Upper lobe of left lung (tissue), 6 donors: ENCODE measurements at regions not wholly inside any gene's neighbourhood (a gene's known extent, or its start where the extent isn't known, plus 50 kb on each side); places are given as distances from the start of the nearest gene placed in this dataset.

Experiments
- ATAC-seq, 2 donors: fragments of 200-7000 bp; cut with Tn5 transposase; one replicate each; pipeline ENCODE4 v1.9.1; 2022; ENCODE audit warnings: mild to moderate bottlenecking in 2 of 2, moderate library complexity in 2 of 2; ENCODE audit not compliant: low FRiP score in 2 of 2
- DNase-seq, 2 donors: peaks; one replicate each; pipeline ENCODE4 v3.0.0-alpha.2; 2019 to 2020
- H3K27ac ChIP-seq, 4 donors: fragments of 200-600 bp; sonication (generic); one replicate each; pipeline ENCODE4 v1.5.1; 2016 to 2019
- H3K27me3 ChIP-seq, 4 donors: fragments of 200-600 bp; sonication (generic); one replicate each; pipeline ENCODE4 v1.5.1; 2017 to 2019
- H3K36me3 ChIP-seq, 4 donors: fragments of 200-600 bp; sonication (generic); one replicate each; pipeline ENCODE4 v1.5.1; 2016 to 2019
- H3K4me1 ChIP-seq, 4 donors: fragments of 200-600 bp; sonication (generic); one replicate each; pipeline ENCODE4 v1.5.1; 2018 to 2019
- H3K4me3 ChIP-seq, 4 donors: fragments of 200-600 bp; sonication (generic); one replicate each; pipeline ENCODE4 v1.5.1; 2017 to 2019; ENCODE audit warnings: mild to moderate bottlenecking in 2 of 4, moderate library complexity in 1 of 4
- H3K9me3 ChIP-seq, 4 donors: fragments of 200-600 bp; sonication (generic); one replicate each; pipeline ENCODE4 v1.5.1; 2018 to 2019
- EP300 ChIP-seq, 4 donors: sonication (generic); formaldehyde crosslinking; IDR thresholded peaks; one replicate each; pipeline ENCODE4 v1.5.1; 2017; ENCODE audit warnings: antibody characterized with exemption in 4 of 4, control low read depth in 2 of 4
- POLR2A ChIP-seq, 4 donors: fragments of 450-650 bp; IDR thresholded peaks; one replicate each; pipeline ENCODE4 v1.5.1; 2016 to 2017; ENCODE audit warnings: antibody characterized with exemption in 4 of 4, mild to moderate bottlenecking in 2 of 4
- POLR2AphosphoS5 ChIP-seq, 2 donors: sonication (generic); formaldehyde crosslinking; IDR thresholded peaks; one replicate each; pipeline ENCODE4 v1.5.1; 2017; ENCODE audit warnings: antibody characterized with exemption in 2 of 2
- WGBS, 2 donors: methylation state at CpG; one replicate each; pipeline ENCODE4 v1.1.5; 2017 to 2018; 5-methylcytosine and 5-hydroxymethylcytosine counted together
- TF ChIP-seq, protein P1 (sequence below), 6 experiments: fragments of 450-650 bp in 4 of 6; fragments of 200-600 bp in 2 of 6; sonication (generic) in 2 of 6; IDR thresholded peaks; one replicate each; pipeline ENCODE4 v1.5.1; 2016 to 2019; ENCODE audit warnings: antibody characterized with exemption in 6 of 6
- donor health status: DM: no; HTN: no; CAD: no; lungs with moderate emphysema.
- donor health status: DM: no; HTN: yes; CAD: no; lungs with severe emphysema.

DNA sequence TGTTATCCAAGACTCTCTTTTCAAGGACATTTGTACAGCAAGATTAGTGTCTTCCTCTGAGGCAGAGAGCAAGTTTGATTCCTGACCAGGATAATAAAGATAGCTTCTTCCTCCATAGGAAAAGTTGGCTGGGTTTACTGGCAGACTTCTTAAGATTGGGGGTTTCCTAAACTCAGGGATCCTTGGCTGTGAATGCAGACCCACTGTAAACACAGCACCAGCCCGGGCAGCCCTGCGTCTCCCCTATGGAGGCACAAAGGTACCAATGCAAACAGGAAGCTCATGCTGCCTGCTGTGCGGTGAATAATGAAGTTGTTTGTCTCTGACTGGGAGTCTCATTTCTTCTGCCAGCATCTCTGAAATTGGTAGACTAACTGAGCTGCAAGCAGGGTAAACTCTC is 96.2 kb upstream of the ARHGAP28 start:
- TF ChIP-seq EP300 (IDR thresholded peaks at IDR 0.05) (no peak), POLR2AphosphoS5 (IDR thresholded peaks at IDR 0.05) (peak in 1 of 2 donors; percentile 19), POLR2A (IDR thresholded peaks at IDR 0.05) (no peak)
- TF ChIP-seq, protein P1, sequence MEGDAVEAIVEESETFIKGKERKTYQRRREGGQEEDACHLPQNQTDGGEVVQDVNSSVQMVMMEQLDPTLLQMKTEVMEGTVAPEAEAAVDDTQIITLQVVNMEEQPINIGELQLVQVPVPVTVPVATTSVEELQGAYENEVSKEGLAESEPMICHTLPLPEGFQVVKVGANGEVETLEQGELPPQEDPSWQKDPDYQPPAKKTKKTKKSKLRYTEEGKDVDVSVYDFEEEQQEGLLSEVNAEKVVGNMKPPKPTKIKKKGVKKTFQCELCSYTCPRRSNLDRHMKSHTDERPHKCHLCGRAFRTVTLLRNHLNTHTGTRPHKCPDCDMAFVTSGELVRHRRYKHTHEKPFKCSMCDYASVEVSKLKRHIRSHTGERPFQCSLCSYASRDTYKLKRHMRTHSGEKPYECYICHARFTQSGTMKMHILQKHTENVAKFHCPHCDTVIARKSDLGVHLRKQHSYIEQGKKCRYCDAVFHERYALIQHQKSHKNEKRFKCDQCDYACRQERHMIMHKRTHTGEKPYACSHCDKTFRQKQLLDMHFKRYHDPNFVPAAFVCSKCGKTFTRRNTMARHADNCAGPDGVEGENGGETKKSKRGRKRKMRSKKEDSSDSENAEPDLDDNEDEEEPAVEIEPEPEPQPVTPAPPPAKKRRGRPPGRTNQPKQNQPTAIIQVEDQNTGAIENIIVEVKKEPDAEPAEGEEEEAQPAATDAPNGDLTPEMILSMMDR (IDR thresholded peaks at IDR 0.05) = no peak
- 62 to 72% methylated on average over 3 of the region's 3 CpGs for WGBS, 2 donors
- ATAC-seq (no peak), DNase-seq (no peak)
- H3K9me3 ChIP-seq = peaks cover 0 to 5% (median 0%) of the 10 kb centered on the region in 4 donors
- H3K4me3 ChIP-seq = no peak overlapping the region
- no peaks in the 10 kb centered on the region for H3K27me3 ChIP-seq
- no peak overlapping the region for H3K27ac ChIP-seq
- H3K36me3 ChIP-seq = no peaks in the 10 kb centered on the region
- peaks cover 0 to 6% (median 0%) of the 10 kb centered on the region in 4 donors for H3K4me1 ChIP-seq

DNA sequence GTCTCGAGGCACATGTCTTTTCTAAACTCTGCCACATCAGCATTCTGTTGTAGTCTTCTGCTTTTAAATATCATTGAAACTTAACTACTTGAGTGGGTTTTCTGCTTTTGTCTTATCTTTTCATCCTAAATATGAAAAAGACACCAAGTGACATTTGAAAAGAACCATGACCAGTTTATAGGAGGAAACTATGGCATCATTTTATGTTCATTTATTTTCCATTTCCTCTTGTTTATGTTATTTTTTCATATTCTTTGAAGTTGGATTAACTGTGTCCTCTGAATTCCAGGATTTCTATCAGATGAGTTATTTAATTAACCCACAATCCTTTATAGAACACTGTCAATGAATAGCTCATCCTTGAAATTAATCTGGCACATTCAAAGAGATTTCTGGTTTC is 93.4 kb upstream of the ARHGAP28 start:
- DNase-seq (no peak), ATAC-seq (no peak)
- no peaks in the 10 kb centered on the region for H3K4me1 ChIP-seq
- no peaks in the 10 kb centered on the region for H3K27me3 ChIP-seq
- H3K9me3 ChIP-seq = peaks cover 0 to 5% (median 0%) of the 10 kb centered on the region in 4 donors
- WGBS, 2 donors = 65 to 70% methylated on average over 1 of the region's 1 CpG
- H3K27ac ChIP-seq = no peak overlapping the region
- H3K4me3 ChIP-seq = no peak overlapping the region
- H3K36me3 ChIP-seq = no peaks in the 10 kb centered on the region
- TF ChIP-seq EP300 (IDR thresholded peaks at IDR 0.05) = no peak
- no peak for TF ChIP-seq POLR2AphosphoS5 (IDR thresholded peaks at IDR 0.05)

DNA sequence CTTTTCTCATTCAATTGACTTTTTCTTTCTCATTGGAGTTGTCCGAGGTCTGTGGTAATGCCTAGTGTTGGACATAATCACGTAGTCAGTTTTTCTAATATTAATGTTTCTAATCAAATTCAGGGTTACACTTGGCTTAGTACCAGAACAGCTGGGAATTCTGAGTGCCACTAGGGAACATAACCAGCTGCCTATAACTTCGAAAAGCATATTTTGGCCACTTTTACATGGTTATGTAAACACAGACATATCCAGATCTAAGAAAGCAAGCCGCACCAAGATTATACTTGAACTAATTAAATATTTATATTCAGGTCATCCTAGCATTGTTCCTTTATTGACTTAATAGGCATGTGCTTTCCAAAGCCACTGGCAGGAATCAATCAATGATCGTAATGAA is 91.1 kb upstream of the ARHGAP28 start:
- Histone ChIP-seq H3K27ac (no peak overlapping the region), H3K4me3 (no peak overlapping the region), H3K9me3 (no peaks in the 10 kb centered on the region), H3K27me3 (no peaks in the 10 kb centered on the region), H3K4me1 (no peaks in the 10 kb centered on the region), H3K36me3 (no peaks in the 10 kb centered on the region)
- no peak for TF ChIP-seq POLR2AphosphoS5 (IDR thresholded peaks at IDR 0.05)
- 35 to 41% methylated on average over 5 of the region's 5 CpGs for WGBS, 2 donors
- ATAC-seq (no peak), DNase-seq (no peak)

DNA sequence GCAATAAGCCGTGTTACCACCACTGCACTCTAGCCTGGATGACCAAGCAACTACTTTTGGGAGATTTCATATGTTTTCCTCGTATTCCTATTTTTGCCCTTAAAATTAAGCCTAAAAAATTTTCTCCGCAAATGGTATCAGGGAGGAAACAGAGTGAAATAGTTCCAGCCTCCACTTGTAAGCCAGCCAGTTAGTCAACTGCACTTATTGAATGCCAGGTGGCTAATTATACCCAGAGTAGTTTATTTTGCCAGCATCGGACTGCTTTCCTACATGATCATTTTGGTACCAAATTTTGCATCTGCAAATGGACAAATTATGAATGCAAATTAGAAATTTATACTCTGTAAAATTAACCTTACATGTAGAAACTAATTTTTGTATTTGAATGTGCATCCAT is 90.2 kb upstream of the ARHGAP28 start:
- no peaks in the 10 kb centered on the region for H3K36me3 ChIP-seq
- no peaks in the 10 kb centered on the region for H3K9me3 ChIP-seq
- H3K27me3 ChIP-seq = no peaks in the 10 kb centered on the region
- no peak overlapping the region for H3K4me3 ChIP-seq
- no peak overlapping the region for H3K27ac ChIP-seq
- ATAC-seq (no peak), DNase-seq (no peak)
- WGBS, 2 donors = 71 to 86% methylated on average over 4 of the region's 4 CpGs
- H3K4me1 ChIP-seq = no peaks in the 10 kb centered on the region
- TF ChIP-seq, protein P1 (IDR thresholded peaks at IDR 0.05) = no peak
- no peak for TF ChIP-seq POLR2AphosphoS5 (IDR thresholded peaks at IDR 0.05)
- TF ChIP-seq POLR2A (IDR thresholded peaks at IDR 0.05) = no peak
- TF ChIP-seq EP300 (IDR thresholded peaks at IDR 0.05) = no peak

DNA sequence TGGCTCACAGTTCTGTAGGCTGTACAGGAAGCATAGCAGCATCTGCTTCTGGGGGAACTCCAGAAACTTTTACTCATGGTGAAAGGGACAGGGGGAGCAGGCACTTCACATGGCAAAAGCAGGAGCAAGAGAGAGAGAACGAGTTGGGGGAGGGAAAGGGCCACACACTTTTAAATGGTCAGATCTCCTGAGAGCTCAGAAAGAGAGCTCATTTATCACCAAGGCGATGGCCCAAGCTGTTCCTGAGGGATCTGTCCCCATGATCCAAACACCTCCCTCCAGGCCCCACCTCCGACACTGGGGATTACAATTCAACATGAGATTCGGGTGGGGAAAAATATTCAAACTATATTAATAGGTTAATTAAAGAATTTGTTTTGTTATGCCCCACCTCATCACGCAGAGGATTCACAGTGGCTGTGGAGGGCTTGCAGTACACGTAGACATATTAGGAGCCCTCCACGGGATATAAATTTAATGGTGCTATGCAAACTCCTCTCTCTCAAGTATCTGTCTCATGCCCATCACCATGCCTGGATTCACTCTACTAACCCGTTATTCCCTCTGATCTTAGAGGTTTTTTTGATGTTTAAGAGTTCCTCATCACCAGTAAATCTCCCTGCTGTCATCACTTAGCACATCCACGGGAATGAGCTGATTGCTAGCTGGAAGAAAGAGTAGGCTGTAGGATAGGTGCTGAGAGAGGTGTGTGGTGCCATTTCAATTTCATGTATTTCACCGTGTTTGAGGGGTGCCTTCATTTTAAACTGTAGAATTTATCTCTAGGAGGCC is 84.5 kb upstream of the ARHGAP28 start:
- DNase-seq = no peak
- ATAC-seq = no peak
- H3K9me3 ChIP-seq = no peaks in the 10 kb centered on the region
- H3K27me3 ChIP-seq = no peaks in the 10 kb centered on the region
- no peak overlapping the region for H3K27ac ChIP-seq
- peaks cover 0 to 4% (median 0%) of the 10 kb centered on the region in 4 donors for H3K4me1 ChIP-seq
- no peaks in the 10 kb centered on the region for H3K36me3 ChIP-seq
- WGBS, 2 donors = 41 to 58% methylated on average over 9 to 10 of the region's 10 CpGs
- TF ChIP-seq POLR2A (IDR thresholded peaks at IDR 0.05) (no peak), POLR2AphosphoS5 (IDR thresholded peaks at IDR 0.05) (no peak), EP300 (IDR thresholded peaks at IDR 0.05) (no peak)
- TF ChIP-seq, protein P1 (IDR thresholded peaks at IDR 0.05) = no peak
- no peak overlapping the region for H3K4me3 ChIP-seq

DNA sequence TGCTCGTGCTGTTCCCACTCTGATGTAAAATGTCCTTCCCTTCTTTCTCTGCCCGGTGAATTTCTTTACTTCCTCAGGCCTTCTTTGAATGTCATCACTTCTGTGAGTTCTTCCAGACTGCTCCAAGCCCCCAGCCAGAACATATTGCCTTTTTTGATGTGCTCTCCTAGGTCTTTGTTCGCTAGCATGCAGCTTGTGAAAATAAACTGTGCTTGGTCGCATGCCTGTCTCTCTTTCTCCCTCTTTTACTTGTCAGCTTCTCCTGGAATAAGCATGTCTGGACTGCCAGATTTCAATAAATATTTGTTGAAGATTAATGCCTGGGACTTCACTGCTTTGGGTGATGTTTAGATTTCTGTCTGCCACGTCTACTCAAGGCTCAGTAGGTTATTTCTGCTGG is 82.7 kb upstream of the ARHGAP28 start:
- no peaks in the 10 kb centered on the region for H3K36me3 ChIP-seq
- no peak overlapping the region for H3K27ac ChIP-seq
- peaks cover 0 to 5% (median 0%) of the 10 kb centered on the region in 4 donors for H3K4me1 ChIP-seq
- WGBS, 2 donors = 35 to 51% methylated on average over 5 of the region's 5 CpGs
- ATAC-seq = no peak
- no peak overlapping the region for H3K4me3 ChIP-seq
- DNase-seq = no peak
- no peaks in the 10 kb centered on the region for H3K27me3 ChIP-seq
- TF ChIP-seq, protein P1 (IDR thresholded peaks at IDR 0.05) = no peak
- TF ChIP-seq EP300 (IDR thresholded peaks at IDR 0.05) (no peak), POLR2A (IDR thresholded peaks at IDR 0.05) (no peak), POLR2AphosphoS5 (IDR thresholded peaks at IDR 0.05) (no peak)
- no peaks in the 10 kb centered on the region for H3K9me3 ChIP-seq
